ENCODE measurements at regions not wholly inside any gene's neighbourhood (a gene's known extent, or its start where the extent isn't known, plus 50 kb on each side); places are given as distances from the start of the nearest gene placed in this dataset.
"Not testable (repeated sequence)": the region's sequence is repeated elsewhere in the genome, so short reads cannot be mapped to it uniquely, and the experiment has no call there.

DNA sequence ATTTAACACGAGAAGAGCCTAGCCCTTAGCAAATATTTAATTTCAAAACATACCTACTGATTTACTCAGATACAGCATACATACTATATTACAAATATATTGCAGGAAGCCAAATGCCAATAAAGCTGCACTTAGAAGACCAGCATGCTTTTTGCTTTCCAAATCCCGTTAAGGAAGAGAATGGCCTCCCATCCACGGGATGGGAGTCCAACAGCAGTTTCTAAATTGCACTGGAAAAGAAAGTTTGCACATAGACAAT is 156.3 kb upstream of the FOXN3 start:
- no peak overlapping the region for H3K4me3 ChIP-seq (ENCODE audit: low read depth, low read length)

DNA sequence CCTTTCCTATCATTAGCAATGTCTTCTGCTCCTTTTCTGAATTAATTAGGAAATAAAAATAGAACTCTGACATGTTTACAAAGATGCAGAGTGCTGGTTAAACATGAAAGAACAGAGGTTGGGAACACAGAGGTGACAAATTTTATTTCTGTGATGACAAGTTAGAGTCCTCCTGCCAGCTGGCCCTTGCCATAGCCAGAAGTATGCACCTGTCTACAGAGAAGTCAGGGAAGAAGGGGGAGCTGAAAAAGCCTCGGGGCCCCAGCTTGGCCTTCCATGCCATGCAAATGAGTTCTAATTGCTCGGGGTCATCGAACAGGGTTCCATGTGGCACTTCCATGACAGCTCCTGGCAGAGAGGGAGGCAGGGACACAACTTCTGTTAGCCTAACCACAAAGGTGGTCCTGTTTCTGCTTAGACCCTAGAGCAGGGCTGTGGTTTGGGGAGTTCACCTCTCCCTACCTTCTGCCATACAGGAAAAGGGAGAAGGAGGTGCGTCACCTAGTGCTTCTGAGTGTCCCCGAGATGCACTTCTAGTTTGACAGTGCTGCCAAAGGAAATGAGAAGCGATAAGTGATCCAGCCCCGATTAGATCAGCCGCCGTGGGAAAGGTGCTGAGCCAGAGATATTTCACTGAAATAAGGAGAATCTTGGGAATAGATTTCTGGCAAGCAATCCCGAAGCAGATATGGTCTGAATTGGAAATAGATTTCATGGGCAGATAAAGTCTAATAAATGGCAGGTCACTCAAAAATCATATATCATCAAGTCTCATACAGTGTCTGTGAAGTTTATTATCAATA is 155.8 kb upstream of the FOXN3 start:
- no peak overlapping the region for H3K4me3 ChIP-seq (ENCODE audit: low read depth, low read length)

DNA sequence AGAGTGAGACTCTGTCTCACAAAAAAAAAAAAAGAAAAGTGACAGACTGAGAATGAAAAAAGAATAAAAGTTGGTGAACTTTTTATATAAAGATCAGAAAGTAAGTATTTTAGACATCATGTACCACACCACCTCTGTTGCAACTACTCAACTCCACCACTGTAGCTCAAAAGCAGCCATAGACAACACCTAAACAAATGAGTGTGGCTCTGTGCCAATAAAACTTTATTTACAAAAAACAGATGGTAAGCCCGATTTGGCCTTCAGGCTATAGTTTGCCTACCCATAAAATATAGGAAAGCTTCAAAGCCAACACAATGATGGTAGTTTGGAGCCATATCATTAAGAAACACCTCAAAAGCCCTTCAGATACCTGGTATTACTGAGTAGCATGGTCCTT is 154.5 kb upstream of the FOXN3 start:
- no peak overlapping the region for H3K4me3 ChIP-seq (ENCODE audit: low read depth, low read length)

DNA sequence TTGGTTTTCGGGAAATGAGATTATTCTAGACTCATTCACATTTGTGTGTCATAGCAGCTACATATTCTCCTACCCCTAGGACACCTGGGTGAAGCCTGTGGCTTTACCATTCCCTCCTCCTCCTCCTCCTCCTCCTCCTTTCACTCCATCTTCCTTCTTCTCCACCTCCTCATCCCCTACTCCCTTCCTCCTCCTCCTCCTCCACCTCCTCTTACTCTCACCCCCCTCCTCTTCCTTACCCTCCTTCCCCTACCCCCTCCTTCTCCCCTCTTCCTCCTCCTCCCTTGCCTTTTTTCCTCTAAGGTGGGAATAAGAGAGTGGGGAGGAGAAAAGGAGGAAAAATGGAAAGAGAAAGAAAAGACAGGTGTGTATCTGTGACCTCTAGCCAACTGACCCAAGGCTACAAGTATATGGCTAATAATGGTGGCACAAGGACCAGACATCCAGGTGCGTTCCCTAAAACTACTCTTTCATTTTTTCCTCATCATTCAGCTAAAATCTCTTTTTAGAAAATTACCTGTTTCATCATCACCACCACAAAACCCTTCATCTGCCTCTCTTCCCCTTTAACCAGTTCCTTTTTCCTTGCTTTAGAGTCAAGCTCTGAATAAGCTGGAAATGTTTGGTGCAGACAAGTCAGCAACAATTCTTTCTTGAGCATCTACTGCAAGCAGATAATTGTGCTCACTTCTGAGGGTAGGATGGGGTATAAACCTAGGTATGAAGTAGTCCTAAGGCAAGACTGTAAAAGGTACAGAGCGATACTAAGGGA is 149.8 kb upstream of the FOXN3 start:
- H3K4me3 ChIP-seq (ENCODE audit: low read depth, low read length): no peak overlapping the region

DNA sequence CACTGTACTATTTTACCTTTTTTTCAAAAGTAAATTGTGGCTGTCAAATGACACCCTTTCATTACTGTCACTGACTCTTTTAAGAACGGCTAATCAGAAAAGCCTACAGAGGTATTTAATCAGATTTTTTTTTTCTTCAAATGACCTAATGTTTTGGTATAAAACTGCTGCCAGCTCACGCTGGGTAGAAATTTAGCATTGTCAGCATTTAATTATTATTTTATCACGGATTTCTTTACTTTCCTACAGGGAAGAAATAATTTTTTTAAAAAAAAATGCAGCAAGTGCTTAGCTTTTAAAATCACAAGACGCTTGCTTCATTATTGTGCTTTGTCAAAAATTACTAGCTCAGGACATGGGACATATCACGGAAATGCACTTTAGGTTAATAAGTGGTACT is 149.1 kb upstream of the FOXN3 start:
- no peak overlapping the region for H3K4me3 ChIP-seq (ENCODE audit: low read depth, low read length)

DNA sequence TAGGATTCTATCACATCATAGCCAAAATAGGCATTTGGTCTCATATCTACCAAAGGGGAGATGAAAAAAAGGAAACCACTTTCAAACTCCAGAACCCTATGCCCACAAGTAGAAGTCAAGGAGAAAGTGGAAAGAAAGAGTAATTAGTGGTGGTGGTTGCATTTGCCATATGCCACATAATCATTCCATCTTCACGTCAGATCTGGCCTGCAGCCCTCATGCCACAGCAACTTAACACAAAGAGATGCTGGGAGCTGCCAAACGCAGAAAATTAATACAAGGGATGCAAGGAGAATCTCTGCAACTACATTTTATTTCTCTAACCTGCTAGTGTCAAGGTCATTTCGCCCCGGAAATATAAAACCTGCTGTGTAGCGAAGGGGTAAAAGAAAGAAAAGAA is 148.6 kb upstream of the FOXN3 start:
- no peak overlapping the region for H3K4me3 ChIP-seq (ENCODE audit: low read depth, low read length)

DNA sequence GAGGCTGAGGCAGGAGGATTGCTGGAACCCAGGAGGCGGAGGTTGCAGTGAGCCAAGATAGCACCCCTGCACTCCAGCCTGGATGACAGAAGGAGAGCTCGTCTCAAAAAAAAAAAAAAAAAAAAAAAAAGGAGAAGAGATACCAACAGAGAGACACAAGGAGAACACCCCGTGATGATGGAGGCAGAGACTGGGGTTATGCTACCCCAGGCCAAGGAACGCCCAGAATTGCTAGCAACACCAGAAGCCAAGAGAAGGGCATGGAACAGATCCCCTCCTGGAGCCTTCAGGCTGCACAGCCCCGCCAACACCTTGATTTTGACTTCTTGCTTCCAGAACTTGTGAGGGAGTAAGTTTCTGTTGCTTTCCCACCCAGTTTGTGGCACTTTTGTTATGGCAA is 148.0 kb upstream of the FOXN3 start:
- no peak overlapping the region for H3K4me3 ChIP-seq (ENCODE audit: low read depth, low read length)

DNA sequence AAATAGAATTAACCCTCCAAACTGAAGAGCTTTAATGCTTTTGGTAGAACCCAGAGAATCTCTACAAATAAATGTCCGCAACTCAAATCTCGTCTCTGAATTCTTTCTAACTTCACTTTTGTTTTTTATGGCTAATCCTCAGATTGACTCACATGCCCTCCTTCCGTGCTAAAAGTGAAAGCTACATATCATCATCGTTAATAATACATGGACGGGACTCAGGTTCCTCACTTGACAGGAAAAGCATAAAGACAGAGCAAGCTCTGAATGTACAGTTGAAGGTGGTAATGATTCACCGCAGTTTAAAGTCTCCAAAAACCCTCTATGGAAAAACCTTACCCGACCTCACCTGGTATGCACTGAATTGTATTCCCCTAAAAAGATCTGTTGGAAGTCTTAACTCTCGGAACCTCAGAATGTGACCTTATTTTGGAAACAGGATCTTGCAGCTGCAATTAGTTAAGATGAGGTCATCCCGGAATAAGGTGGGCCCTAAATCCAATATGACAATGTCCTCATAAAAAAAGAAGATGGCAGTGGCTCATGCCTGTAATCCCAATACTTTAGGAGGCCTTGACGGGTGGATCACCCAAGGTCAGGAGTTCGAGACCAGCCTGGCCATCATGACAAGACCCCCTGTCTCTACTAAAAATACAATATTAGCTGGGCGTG is 147.4 kb upstream of the FOXN3 start:
- H3K4me3 ChIP-seq (ENCODE audit: low read depth, low read length): no peak overlapping the region

DNA sequence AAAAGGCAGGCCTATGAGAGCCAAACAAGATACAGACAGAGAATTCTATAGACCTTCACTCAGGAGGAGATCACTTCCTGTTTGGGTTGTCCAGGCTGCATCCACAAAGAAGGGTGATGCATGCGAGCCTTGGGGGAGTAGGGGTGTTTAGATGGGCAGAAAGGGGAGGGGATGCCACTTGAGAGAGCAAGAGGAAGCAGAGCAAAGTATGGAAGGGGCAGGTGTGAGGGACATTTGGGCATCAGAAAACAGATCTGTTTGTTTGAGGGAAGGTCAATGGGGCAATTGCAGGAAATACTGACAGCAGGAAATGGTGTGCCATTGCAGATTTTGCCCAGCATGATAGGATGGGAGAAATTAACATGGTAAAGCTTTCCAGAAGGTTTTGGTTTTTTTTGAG is 146.4 kb upstream of the FOXN3 start:
- H3K4me3 ChIP-seq (ENCODE audit: low read depth, low read length): no peak overlapping the region

DNA sequence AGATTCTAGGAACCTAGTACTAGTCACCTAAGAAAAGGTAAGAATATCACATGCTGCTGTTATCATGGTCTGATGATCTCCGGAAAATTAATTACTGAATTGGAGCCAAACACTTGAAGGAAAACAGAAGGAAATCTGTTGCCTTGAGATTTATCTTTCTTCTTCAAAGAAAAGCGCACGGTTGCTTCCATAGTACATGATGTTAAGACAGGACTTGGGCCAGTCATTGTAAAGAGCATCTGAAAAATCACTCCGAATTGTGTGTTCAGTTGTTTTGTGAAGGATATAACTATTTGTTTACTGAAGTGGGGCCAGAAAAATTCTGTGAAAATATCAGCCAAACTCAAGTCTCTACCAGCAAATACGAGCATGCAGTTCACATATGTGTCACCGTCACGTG is 134.9 kb upstream of the FOXN3 start:
- no peak overlapping the region for H3K4me3 ChIP-seq (ENCODE audit: low read depth, low read length)

DNA sequence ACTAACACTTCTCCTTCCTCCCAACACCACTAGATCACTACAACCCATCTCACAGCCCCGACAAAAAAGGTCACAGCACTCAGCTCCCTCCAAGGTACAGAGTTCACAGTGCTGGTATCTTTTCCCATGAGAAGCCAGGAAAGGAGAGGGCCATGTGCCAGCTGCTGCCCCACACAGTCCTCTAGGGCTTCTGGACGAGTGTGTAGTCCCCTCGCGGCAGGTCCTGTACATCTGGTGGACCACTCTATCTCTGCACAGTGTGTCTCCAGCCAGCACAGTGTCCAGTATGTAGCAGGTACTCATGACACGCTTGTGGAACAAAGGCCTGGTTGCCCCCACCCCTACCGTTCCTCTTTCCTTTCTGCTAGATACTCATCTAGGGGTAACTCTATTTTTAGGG is 134.4 kb upstream of the FOXN3 start:
- no peak overlapping the region for H3K4me3 ChIP-seq (ENCODE audit: low read depth, low read length)

DNA sequence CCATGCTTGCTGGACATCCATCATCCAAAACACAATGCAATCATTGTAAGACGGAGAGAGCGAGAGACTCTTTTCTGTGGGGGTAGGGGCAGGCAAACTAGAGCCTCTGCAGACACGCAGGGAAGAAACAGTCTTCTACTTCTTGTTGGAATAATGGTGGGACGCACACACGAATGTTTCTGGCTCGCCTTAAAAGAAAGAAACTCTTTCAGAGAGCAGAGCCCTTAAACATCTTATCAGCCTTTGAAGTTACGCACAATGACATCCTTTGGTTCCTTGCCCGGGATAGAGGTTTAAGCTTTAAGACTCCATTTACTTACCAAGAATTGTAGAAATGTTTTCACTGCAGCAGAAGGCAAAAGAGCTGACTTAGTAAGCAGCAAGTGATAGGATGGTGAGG is 133.8 kb upstream of the FOXN3 start:
- H3K4me3 ChIP-seq (ENCODE audit: low read depth, low read length): no peak overlapping the region

DNA sequence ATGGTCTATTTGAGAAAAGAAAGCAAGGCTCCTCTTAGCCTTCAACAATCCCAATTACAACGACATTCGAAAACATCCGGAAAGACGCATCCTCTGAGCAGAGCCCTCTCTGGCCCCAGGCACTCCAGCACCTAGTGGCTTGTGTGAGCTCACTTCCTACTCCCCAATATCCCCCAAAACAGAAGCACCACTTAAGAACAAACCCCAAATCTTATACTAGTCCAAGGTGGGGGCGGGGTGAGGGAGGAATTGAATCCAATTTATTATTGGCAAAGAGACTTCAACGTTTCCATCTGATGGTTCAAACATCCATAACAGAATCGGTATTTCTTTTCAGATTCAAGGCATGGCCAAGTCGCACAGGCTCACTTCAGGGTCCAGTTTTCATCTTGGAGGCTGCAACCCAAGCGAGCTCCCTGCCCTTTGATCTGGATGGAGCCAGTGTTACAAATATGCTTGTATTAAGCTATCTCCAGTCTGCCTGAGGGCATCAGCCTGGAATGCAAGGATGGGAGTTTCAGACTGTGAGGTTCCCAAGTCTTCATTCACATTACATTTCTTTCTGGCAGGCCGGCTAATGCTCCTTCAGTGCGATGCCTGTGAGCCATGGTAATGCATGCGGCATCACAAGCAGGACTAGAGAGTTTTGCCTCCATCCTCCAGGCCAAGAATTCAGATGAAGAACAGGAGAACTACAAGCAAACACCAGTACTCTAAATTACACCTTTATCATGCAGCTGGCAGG is 132.5 kb upstream of the FOXN3 start:
- no peak overlapping the region for H3K4me3 ChIP-seq (ENCODE audit: low read depth, low read length)

DNA sequence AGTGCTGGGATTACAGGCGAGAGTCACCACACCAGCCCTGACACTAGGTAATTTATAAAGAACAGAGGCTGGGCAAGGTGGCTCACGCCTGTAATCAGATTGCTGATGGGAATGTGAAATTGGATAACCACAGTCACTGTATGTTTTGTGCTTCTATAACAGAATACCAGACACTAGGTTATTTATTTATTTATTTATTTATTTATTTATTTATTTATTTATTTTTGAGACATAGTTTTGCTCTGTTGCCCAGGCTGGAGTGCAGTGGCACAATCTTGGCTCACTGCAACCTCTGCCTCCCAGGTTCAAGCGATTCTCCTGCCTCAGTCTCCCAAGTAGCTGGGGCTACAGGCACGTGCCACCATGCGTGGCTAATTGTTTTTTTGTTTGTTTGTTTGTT is 130.0 kb upstream of the FOXN3 start:
- not testable (repeated sequence) for H3K4me3 ChIP-seq (ENCODE audit: low read depth, low read length)

DNA sequence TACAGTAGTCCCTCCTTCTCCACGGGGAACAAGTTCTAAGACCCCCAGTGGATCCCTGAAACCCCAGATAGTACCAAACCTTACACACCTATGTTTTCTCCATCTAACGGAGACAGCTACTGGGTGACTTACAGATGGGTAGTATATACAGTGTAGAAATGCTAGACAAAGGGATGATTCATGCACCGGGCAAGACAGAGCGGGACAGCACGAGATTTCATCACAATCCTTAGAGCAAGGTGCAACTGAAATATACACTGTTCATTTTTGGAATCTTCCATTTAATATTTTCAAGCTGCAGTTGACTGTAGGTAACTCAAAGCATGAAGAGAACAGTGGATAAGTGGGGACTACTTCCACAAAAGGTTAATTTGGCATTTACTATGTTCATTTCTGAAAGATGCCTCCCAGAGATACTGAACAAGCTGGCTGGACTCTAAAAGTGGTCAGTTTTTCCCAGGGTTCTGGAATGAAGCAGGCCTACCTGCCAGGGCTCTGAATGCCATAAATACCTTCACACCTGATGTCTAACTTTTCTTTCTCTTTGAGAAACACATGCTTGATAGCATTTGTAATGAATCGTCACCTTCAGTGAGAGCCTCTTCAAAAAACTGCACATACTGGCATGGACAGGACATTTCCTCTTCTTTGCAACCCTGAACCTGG is 127.7 kb upstream of the FOXN3 start:
- no peak overlapping the region for H3K4me3 ChIP-seq (ENCODE audit: low read depth, low read length)

DNA sequence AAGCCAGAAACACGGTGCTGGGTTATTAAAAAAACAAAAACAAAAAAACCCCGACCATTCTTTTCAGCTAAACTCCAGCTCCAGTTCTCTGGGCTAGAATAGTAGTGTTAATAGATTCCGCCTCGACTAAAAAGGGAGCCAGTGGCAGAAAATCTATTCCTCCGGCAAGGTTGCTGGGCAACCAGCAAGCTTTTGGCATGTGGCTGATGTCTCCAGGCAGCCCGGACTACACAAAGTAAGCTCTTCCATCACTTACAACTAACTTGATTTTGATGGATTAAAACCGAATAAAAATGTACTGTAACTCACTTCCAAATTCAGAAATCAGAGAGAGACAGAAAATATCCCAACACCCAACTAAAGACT is 126.4 kb upstream of the FOXN3 start:
- H3K4me3 ChIP-seq (ENCODE audit: low read depth, low read length): no peak overlapping the region

DNA sequence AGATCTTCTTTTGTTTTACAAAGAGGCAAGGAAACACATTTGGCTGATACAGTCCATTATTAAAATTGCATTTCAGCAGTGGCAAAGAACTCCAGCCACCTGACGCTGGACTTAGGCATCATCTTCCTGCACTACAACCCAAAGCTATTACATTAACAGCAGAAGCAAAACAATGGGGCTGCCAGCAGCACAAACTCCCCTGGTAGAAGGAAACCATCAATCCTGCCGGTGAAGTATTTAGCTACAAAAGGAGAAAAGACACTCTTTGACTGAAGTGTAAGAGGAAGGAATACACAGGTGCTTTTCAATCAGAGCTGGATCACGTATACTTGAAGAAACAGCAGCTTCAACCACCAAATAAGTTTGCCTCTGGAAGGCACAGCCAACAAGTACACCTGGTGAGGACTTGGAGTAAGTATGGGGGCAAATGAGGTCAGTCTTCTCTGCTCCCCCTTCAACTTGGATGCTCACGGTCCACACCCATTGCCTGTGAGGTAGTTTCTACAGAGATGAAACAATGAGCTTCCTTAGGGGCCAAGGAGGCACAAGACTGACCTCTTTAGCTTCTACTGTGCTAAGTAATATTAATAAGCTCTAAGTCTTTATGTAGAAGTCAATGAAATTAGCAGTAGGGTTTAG is 125.9 kb upstream of the FOXN3 start:
- H3K4me3 ChIP-seq (ENCODE audit: low read depth, low read length): no peak overlapping the region

DNA sequence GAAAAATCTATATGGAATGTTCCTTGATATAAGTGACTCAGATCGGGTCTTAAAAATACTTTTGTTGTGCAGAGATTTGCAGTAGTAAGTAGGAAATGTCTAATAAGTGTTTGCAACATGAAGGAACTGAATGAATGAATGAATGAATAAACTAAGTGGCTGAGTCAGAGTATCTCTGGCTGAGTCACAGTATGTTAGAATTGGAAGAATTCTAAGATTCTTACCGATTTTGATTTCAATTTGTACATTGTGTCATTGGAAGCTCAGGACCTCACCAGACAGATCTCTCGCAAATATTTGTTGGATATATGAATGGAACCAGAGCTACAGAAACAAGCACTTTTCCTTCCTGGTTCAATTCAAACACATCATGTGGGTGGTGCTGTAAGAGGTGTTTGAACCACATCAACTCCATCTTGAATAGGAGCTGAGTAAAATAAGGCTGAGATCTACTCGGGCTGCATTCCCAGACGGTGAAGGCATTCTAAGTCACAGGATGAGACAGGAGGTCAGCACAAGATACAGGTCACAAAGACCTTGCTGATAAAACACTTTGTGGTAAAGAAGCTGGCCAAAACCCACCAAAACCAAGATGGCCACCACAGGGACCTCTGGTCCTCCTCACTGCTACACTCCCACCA is 123.9 kb upstream of the FOXN3 start:
- H3K4me3 ChIP-seq (ENCODE audit: low read depth, low read length): no peak overlapping the region

DNA sequence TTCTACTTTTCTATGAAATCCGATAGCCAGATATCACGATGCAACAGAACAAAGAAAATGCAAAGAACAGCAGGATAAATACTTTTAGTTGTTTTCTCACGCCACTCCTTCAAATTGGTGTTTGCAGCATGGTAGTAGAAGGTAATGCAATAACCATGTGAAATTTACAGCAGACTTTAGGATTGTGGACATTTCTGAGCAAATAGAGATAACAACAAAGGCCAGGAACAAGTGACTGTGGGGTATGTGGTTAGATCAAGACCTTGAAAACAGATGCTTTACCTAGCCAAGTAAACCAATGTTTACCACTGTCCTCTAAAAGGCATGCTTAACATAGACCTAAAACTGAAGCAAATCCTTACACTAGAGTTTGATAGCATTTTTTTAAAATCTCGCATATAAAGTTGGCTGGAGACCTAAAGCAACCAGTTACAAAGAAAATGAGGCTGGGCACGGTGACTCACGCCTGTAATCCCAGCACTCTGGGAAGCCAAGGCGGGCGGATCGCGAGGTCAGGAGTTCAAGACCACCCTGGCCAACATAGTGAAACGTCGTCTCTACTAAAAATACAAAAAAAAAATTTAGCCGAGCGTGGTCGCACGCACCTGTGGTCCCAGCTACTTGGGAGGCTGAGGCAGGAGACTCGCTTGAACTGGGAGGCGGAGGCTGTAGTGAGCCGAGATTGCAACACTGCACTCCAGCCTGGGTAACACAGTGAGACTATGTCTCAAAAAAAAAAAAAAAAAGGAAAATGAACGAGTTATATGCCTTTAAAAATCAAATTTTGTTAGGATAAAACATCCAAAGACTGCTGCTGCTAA is 123.2 kb upstream of the FOXN3 start:
- no peak overlapping the region for H3K4me3 ChIP-seq (ENCODE audit: low read depth, low read length)
